Activated CD4-positive, alpha-beta memory T cell treated with anti-CD3 and anti-CD28 coated beads, Interleukin-2, amount 10 ng/mL, durations not matched to agents 7 days and 5 days (primary cell): ENCODE measurements at regions not wholly inside any gene's neighbourhood (a gene's known extent, or its start where the extent isn't known, plus 50 kb on each side); places are given as distances from the start of the nearest gene placed in this dataset.
A peak's percentile ranks its signal among the peaks of the same experiment; 100 is the strongest.

ENCODE experiments used
- CTCF ChIA-PET: fragments of 350-600 bp; sonication (Branson Sonifier 250); formaldehyde crosslinking; loops from one replicate; lab custom pipeline; 2021; ENCODE audit warnings: antibody characterized with exemption, inconsistent platforms; lab: Charles Lee
- POLR2A ChIA-PET: fragments of 350-600 bp; sonication (Branson Sonifier 250); formaldehyde crosslinking; loops from one replicate; lab custom pipeline; 2021; ENCODE audit warnings: antibody characterized with exemption; lab: Charles Lee
- DNase-seq: peaks from one replicate; pipeline ENCODE4 v3.0.0-alpha.2; 2020
- H3K27ac Mint-ChIP-seq: one replicate; pipeline ENCODE4 v1.8.0; 2021; ENCODE audit warnings: mild to moderate bottlenecking, mixed read lengths
- H3K27me3 Mint-ChIP-seq: one replicate; pipeline ENCODE4 v1.8.0; 2021; ENCODE audit warnings: mixed read lengths
- H3K36me3 Mint-ChIP-seq: one replicate; pipeline ENCODE4 v1.8.0; 2021; ENCODE audit warnings: low read depth, mixed read lengths
- H3K4me1 Mint-ChIP-seq: one replicate; pipeline ENCODE4 v1.8.0; 2021; ENCODE audit warnings: mixed read lengths
- H3K4me3 Mint-ChIP-seq: one replicate; pipeline ENCODE4 v1.8.0; 2021; ENCODE audit warnings: mild to moderate bottlenecking, mixed read lengths
- H3K9me3 Mint-ChIP-seq: one replicate; pipeline ENCODE4 v1.8.0; 2021; ENCODE audit warnings: mixed read lengths

DNA sequence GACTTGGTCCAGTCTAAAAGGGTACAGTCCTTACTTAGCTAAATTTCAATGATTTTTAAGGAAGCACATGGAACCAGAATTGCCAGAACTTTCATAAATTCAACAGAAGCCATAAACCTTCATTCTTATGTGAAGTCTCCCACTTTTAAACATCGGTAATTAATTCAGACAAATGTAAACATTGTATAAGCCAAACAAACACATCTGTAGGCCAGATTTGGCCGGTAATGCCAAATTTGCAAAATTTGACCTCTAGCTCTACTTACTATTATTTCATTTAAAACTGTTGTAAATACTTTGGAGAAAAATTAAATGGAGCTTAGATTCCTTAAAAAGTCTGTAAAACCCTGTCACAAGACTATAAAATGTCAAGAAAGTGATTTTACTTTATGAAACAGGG, 83.2 kb upstream of the GALNT5 start:
- H3K27ac Mint-ChIP-seq: no peak overlapping the region
- H3K9me3 Mint-ChIP-seq: no peaks in the 10 kb centered on the region
- no peaks in the 10 kb centered on the region for H3K4me1 Mint-ChIP-seq
- ChIA-PET POLR2A (no interaction called here), CTCF (interaction anchor here (1.2 kb wide), 1 partner anchor 9 kb away, joined by 4 read pairs; no protein-coding TSS in a partner anchor)
- no peak overlapping the region for H3K4me3 Mint-ChIP-seq
- H3K36me3 Mint-ChIP-seq: no peaks in the 10 kb centered on the region
- peaks cover 20% of the 10 kb centered on the region for H3K27me3 Mint-ChIP-seq
- DNase-seq: no peak

DNA sequence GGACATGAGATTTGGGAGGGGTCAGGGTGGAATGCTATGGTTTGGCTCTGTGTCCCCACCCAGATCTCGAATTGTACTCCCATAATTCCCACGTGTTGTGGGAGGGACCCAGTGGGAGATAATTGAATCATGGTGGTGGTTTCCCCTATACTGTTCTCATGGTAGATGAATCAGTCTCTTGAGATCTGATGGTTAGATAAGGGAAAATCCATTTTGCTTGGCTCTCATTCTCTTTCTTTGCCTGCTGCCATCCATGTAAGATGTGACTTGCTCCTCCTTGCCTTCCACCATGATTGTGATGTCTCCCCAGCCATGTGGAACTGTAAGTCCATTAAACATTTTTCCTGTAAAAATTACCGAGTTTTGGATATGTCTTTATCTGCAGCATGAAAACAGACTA, 80.9 kb upstream of the GALNT5 start:
- H3K36me3 Mint-ChIP-seq: no peaks in the 10 kb centered on the region
- H3K27me3 Mint-ChIP-seq: peaks cover 18% of the 10 kb centered on the region
- no peaks in the 10 kb centered on the region for H3K4me1 Mint-ChIP-seq
- ChIA-PET POLR2A (no interaction called here), CTCF (no interaction called here)
- H3K27ac Mint-ChIP-seq: no peak overlapping the region
- H3K9me3 Mint-ChIP-seq: no peaks in the 10 kb centered on the region
- no peak overlapping the region for H3K4me3 Mint-ChIP-seq
- DNase-seq: no peak

DNA sequence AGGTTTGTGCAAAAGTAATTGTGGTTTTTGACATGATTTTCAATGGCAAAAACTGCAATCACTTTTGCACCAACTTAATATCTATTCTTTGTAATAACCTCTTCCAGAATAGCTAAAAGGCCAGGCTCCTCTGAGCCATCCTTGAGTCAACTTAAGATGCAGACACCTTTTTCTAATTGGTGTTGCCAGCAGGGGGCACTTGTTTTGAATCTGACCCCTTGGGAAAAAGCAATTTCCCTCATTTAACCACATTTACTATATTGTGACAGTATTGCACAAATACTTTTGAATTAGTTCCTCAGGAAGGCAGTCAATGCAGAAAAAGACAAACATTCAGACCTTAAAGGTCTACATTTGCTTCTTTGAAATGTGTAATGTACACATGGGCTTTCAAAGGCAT, 78.6 kb upstream of the GALNT5 start:
- Mint-ChIP-seq H3K4me3 (no peak overlapping the region), H3K27me3 (peaks cover 9% of the 10 kb centered on the region), H3K9me3 (no peaks in the 10 kb centered on the region), H3K36me3 (no peaks in the 10 kb centered on the region), H3K4me1 (peaks cover 13% of the 10 kb centered on the region), H3K27ac (no peak overlapping the region)
- ChIA-PET POLR2A (no interaction called here), CTCF (interaction anchor here (2.1 kb wide), 1 partner anchor 15 kb away, joined by 7 read pairs; no protein-coding TSS in a partner anchor)
- DNase-seq: no peak

DNA sequence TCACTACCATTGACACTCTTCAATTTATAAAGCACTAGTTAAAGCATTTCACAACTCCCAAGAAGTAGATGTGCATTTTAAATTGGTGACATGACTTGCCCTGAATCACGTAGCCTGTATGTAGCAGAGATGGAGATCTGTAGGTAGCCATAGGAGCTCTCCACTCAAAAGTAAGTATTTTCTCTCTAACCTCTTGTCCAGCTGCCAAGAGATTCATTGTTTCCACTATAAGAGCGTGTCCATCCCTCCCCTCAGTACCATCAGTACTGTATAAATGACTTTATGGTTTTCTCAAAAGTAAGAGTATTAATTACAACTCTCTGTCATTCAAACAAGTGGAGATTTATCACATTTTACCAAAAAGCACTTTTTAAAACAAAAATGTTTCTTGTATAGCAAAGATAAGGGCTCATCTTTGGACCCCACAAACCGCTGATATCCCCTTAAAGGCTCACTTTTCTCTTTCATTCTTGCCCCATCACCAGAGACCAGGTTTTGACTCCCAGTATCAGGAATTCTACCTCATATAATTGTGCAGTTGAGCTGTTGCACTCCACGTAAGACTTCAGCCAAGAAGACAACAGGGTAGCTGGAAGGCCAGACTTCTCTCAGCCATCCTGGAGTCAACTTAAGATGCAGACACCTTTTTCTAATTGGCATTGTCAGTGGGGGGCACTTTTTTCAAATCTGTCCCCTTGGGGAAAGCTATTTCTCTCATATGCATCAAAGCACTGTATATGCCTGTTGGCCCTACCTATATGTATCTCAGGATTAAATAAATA, 78.0 kb upstream of the GALNT5 start:
- no peaks in the 10 kb centered on the region for H3K36me3 Mint-ChIP-seq
- H3K4me1 Mint-ChIP-seq: peaks cover 19% of the 10 kb centered on the region
- ChIA-PET POLR2A (no interaction called here), CTCF (interaction anchor here (0.8 to 2.1 kb wide), 2 partner anchors 14 kb away, joined by 5 to 7 read pairs; no protein-coding TSS in a partner anchor)
- no peak overlapping the region for H3K27ac Mint-ChIP-seq
- no peak for DNase-seq
- no peaks in the 10 kb centered on the region for H3K9me3 Mint-ChIP-seq
- H3K27me3 Mint-ChIP-seq: peaks cover 6% of the 10 kb centered on the region
- H3K4me3 Mint-ChIP-seq: no peak overlapping the region

DNA sequence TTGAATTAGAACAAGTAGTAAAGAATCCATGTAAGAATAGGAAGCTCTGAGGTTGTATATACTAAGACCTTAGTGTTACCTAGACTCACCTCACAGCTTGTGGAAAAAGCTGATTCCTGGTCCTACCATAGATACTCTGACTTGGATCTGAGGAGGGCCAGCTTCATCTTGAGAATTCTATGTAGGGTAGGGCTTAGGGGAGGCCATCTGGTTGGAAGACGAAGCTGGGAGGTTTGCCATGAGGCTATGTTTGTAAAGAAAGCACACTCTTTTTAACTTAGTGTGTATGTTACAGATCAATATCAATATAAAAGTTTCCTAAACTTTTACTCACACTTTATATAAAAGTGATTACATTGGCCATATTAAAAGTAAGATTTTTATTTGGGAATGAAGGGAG, 77.1 kb upstream of the GALNT5 start:
- ChIA-PET POLR2A (no interaction called here), CTCF (interaction anchor here (0.8 to 4.3 kb wide), 2 partner anchors 13 to 14 kb away, joined by 5 to 27 read pairs; no protein-coding TSS in a partner anchor)
- Mint-ChIP-seq H3K36me3 (no peaks in the 10 kb centered on the region), H3K4me3 (no peak overlapping the region), H3K9me3 (no peaks in the 10 kb centered on the region), H3K27me3 (peaks cover 6% of the 10 kb centered on the region), H3K27ac (no peak overlapping the region), H3K4me1 (peaks cover 21% of the 10 kb centered on the region)
- DNase-seq: no peak

DNA sequence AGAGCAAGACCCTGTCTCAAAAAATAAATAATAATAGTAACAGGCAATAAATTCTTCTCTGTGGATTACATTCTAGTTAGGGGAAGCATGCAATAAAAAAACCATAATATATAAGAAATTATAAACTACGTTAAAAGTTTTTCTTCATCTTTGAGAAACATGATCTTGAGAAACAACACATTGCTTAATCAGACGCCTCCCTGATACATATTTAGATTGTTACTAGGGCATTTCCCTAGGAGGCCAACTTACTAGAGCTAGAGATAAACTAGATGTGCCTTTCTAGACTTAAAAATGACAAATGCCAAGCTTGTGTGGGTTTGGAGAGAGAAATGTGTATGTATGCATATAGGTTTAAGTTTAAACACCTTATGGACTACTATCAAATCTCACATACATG, 76.3 kb upstream of the GALNT5 start:
- no peak for DNase-seq
- no peak overlapping the region for H3K4me3 Mint-ChIP-seq
- H3K4me1 Mint-ChIP-seq: peaks cover 21% of the 10 kb centered on the region
- no peak overlapping the region for H3K27ac Mint-ChIP-seq
- H3K36me3 Mint-ChIP-seq: no peaks in the 10 kb centered on the region
- ChIA-PET POLR2A (no interaction called here), CTCF (interaction anchor here (4.3 kb wide), 1 partner anchor 13 kb away, joined by 27 read pairs; no protein-coding TSS in a partner anchor)
- H3K27me3 Mint-ChIP-seq: peaks cover 6% of the 10 kb centered on the region
- no peaks in the 10 kb centered on the region for H3K9me3 Mint-ChIP-seq

DNA sequence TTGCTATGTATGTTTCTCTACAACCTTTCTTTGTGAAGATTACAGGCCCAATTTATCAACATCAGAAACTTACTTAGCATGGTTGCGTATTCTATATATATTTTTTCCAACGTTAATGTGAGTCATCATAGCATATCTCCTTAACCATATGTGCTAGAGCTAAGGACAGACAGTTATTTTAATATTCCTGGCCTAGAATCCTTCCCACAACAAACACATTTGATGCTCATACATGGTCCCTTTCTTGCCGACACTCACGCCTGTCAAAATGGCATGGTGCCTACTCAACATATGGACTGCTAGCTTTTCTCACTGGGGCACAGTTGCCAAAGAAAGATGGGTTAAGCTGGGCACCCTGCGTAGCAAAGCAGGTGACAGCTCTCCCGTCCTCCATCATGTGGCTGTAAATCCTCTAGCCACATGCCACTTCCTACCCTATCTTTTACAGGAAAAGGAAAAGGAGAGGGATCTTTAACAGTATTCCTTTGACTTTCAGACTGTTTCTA, 75.2 kb upstream of the GALNT5 start:
- ChIA-PET POLR2A (no interaction called here), CTCF (interaction anchor here (0.5 to 4.3 kb wide), 2 partner anchors 12 to 80 kb away, joined by 3 to 27 read pairs; no protein-coding TSS in a partner anchor)
- Mint-ChIP-seq H3K4me3 (no peak overlapping the region), H3K27me3 (peaks cover 6% of the 10 kb centered on the region), H3K36me3 (no peaks in the 10 kb centered on the region), H3K9me3 (no peaks in the 10 kb centered on the region), H3K27ac (peak overlapping the region; percentile 3), H3K4me1 (peaks cover 21% of the 10 kb centered on the region)
- DNase-seq: no peak

DNA sequence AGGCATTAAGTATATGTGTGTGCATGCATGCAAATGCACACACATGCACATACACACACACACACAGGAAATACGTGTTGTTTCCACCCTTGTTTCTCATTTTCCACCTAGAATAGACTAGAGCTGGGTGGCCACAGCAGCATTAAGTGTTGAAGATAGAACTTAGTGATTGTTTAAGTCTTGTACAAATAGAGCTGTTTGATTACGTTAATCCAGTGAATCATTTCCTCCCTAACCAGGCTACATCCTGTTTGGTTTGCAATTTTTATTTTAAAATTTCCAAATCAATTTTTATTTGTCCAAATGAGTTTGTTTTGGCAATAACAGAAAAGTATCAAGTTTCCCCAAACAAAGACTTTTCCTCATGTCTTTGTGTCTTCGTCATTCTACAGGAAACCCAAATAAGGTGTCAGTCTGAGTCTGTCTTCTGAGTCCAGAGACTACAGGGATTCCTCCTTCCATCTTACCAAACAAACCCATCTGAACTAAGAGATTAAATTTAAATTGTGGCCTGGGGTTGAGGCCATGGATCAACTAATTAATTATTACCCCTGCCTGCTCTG, 74.6 kb upstream of the GALNT5 start:
- peaks cover 21% of the 10 kb centered on the region for H3K4me1 Mint-ChIP-seq

DNA sequence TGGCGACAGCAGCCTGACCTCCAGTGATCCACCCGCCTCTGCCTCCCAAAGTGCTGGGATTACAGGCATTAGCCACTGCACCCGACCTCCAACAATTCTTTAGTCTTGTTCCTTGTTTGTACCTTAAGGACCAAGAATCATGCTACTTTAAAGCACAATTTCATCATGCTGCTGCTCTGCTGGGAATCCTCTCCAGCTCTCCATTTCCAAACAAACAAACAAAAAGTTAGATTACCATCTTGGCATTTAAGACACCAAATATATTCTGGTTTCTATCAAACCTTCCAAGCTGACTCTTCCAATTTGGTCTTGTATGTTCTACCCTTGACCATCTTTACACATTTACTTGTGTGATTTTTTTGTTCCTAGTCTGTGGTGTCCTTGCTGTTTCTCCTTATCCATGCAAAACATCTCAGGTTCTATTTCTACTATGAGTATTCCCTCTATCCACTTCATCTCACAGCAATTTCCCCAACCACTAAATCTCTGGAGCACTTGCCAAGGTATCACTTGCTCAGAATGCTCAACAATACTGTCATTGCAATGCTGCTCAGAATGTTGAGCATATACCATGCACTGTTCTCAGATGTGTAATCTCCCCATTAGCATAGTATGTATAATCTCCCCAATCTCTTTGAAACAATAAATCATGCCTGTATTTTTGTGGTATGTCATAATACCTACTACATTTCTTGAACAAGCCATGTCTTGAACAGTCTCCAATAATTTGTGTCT, 73.2 kb upstream of the GALNT5 start:
- no peak overlapping the region for H3K4me3 Mint-ChIP-seq
- peaks cover 21% of the 10 kb centered on the region for H3K4me1 Mint-ChIP-seq
- no peak overlapping the region for H3K27ac Mint-ChIP-seq
- CTCF ChIA-PET: interaction anchor here (0.6 to 4.3 kb wide), 4 partner anchors 7 to 725 kb away, joined by 4 to 27 read pairs (median 6); no protein-coding TSS in a partner anchor
- peaks cover 5% of the 10 kb centered on the region for H3K27me3 Mint-ChIP-seq
- H3K9me3 Mint-ChIP-seq: no peaks in the 10 kb centered on the region
- POLR2A ChIA-PET: no interaction called here
- no peak for DNase-seq
- H3K36me3 Mint-ChIP-seq: no peaks in the 10 kb centered on the region

More for the DNA sequence above, 74.6 kb upstream of the GALNT5 start:
- peak overlapping the region; percentile 48 for H3K27ac Mint-ChIP-seq
- H3K27me3 Mint-ChIP-seq: peaks cover 6% of the 10 kb centered on the region
- no peaks in the 10 kb centered on the region for H3K9me3 Mint-ChIP-seq
- H3K4me3 Mint-ChIP-seq: no peak overlapping the region
- POLR2A ChIA-PET: no interaction called here
- CTCF ChIA-PET: interaction anchor here (0.5 to 4.3 kb wide), 4 partner anchors 9 to 939 kb away, joined by 3 to 27 read pairs (median 4); no protein-coding TSS in a partner anchor
- no peak for DNase-seq
- no peaks in the 10 kb centered on the region for H3K36me3 Mint-ChIP-seq

DNA sequence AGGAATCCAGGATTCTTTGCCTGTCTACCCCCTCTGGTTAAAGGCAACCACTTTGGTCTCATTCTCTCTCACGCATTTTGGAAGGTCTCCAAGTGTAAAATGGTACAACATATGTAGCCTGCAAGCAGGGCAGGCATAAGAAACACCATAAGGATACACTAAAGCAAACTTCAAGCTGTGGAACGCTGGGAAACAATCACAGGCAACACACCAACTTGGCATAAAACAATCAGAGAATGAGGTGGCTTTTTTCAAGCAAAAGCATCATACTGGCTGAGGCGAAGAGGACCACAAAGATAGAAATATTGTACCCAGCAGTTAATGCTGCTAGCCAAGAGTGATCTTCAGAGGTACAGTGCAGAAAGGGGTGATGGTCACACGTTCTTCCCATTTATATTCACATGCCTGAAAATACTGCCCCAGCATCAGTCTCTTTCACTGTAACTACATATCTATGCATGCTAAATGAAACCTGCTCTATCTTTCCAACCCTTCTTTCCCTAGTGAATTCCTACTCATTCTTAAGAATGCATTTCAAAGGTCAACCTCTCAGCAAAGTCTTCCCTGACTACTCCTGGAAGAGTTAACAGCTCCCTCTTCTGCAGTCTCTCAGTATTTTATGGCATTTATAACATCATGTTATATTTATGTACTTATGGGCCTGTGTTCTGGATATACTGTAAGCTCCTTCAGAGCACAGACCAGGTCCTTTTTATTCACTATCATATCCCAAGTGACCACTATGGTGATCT, 71.9 kb upstream of the GALNT5 start:
- POLR2A ChIA-PET: no interaction called here
- CTCF ChIA-PET: no interaction called here
- Mint-ChIP-seq H3K4me1 (peaks cover 21% of the 10 kb centered on the region), H3K9me3 (no peaks in the 10 kb centered on the region), H3K27me3 (no peaks in the 10 kb centered on the region), H3K4me3 (no peak overlapping the region), H3K27ac (no peak overlapping the region), H3K36me3 (no peaks in the 10 kb centered on the region)
- DNase-seq: no peak

DNA sequence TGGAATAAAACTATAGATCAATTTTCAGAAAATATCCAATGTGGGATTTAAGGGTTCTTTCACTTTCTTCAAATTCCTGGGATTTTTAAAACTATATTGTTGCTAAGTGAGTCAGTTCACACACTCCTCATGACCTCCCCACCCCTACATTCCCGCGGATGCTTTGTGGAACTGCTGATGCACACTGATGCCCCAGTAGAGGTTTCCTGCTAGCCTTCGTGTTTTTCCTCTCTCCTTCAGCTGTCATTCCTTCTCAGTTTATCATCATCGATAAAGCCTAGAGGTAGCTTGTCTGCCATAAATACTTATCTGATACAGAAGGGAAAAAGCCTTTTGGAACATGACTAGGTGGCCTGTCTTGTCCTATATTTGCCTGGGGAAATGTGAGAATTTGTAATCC, 67.4 kb upstream of the GALNT5 start:
- peaks cover under 1% of the 10 kb centered on the region for H3K27me3 Mint-ChIP-seq
- H3K4me3 Mint-ChIP-seq: no peak overlapping the region
- no peaks in the 10 kb centered on the region for H3K36me3 Mint-ChIP-seq
- ChIA-PET CTCF (no interaction called here), POLR2A (no interaction called here)
- H3K4me1 Mint-ChIP-seq: peaks cover 11% of the 10 kb centered on the region
- H3K9me3 Mint-ChIP-seq: no peaks in the 10 kb centered on the region
- H3K27ac Mint-ChIP-seq: no peak overlapping the region
- no peak for DNase-seq

DNA sequence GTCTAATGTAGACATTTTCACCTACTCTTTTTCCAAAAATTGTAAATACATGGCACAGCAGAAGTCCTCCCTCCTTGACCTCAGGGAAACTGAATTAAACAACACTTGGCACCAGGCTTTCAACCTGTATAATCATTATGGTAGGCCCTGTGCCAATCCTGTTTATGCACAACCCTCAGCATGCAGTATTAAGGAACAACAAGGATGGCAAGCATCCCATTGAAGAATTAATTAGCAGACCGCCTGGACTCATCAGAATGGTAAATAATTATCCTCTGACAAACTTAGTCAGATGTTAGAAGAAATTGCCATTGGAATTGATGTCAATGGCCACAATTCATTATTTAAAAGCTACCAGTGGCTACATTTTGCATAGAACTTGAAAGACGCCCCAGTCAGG, 66.3 kb upstream of the GALNT5 start:
- no peak overlapping the region for H3K4me3 Mint-ChIP-seq

More for the DNA sequence above, 66.3 kb upstream of the GALNT5 start:
- peaks cover 2% of the 10 kb centered on the region for H3K27me3 Mint-ChIP-seq
- H3K9me3 Mint-ChIP-seq: no peaks in the 10 kb centered on the region
- no peak for DNase-seq
- ChIA-PET POLR2A (no interaction called here), CTCF (no interaction called here)
- H3K36me3 Mint-ChIP-seq: no peaks in the 10 kb centered on the region
- H3K27ac Mint-ChIP-seq: no peak overlapping the region
- peaks cover 11% of the 10 kb centered on the region for H3K4me1 Mint-ChIP-seq
